KOPT-K1 (cell line): ENCODE measurements at regions not wholly inside any gene's neighbourhood (a gene's known extent, or its start where the extent isn't known, plus 50 kb on each side); places are given as distances from the start of the nearest gene placed in this dataset.
"Not testable (repeated sequence)": the region's sequence is repeated elsewhere in the genome, so short reads cannot be mapped to it uniquely, and the experiment has no call there.

ENCODE experiments used
- H3K27ac ChIP-seq: fragments of 200-600 bp; sonication (generic); 2 replicates; pipeline ENCODE4 v1.5.1; 2016; ENCODE audit warnings: antibody characterized with exemption, mild to moderate bottlenecking, low read depth, low read length; ENCODE audit not compliant: poor library complexity, severe bottlenecking
- H3K36me3 ChIP-seq: fragments of 200-600 bp; sonication (generic); 2 replicates; pipeline ENCODE4 v1.5.1; 2017; ENCODE audit warnings: antibody characterized with exemption, mild to moderate bottlenecking, low read length, moderate library complexity; ENCODE audit not compliant: insufficient read depth
- H3K9me3 ChIP-seq: fragments of 200-600 bp; sonication (generic); 2 replicates; pipeline ENCODE4 v1.5.1; 2017; ENCODE audit warnings: antibody characterized with exemption, low read length, mild to moderate bottlenecking; ENCODE audit not compliant: insufficient read depth, poor library complexity, severe bottlenecking

DNA sequence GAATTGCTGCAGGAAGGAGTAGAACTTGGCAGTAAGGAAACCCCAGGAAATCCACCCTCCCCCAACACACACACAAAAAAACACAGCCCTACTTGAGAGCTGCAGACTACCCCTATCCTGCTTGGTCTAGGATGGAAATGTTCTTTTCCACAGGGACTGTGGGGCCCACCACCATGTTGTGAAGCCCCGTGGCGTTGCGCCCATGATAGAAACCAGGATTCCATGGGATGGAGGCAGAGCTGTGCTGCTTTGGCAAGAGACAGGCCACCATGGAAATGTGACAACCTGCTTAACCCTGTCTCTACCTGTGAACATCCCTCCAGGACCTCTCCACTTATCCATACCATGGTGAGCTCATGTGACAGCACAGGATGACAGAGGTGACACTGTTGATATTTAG, 121.1 kb upstream of the NGF start:
- Histone ChIP-seq H3K36me3 (no peaks in the 10 kb centered on the region), H3K27ac (no peak overlapping the region), H3K9me3 (no peaks in the 10 kb centered on the region)

DNA sequence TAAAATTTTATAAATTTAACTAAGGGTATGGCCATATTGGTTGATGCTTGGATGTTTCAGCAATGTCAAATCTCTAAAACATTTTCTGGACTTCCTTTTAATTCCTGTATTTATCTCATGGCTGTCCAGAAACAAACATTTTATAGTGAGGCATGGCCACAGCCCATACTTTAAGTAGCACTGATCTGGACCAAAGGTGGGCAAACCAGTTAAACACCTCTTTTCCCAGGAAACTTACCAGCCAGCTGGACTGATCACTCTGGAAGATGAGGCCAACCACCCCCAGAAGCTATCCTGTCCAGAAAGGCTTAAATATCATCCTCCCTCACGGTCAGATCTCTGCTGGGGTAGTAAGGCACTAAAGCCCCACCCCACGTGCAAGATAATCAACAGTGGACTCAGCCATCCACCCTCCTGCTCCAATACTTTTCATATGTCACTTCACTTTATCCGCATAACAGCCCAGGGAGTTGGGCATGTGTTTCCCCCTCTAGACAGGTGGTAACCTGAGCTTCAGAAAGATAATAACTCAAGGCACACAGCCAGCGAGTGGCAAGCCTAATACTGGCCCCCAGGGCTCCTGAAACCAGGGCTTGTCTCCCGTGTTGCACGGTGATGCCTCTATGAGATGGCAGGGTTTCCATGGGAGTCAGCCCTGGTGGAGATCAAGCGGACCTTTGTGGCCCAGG, 120.5 kb upstream of the NGF start:
- no peak overlapping the region for H3K27ac ChIP-seq
- no peaks in the 10 kb centered on the region for H3K36me3 ChIP-seq
- no peaks in the 10 kb centered on the region for H3K9me3 ChIP-seq

DNA sequence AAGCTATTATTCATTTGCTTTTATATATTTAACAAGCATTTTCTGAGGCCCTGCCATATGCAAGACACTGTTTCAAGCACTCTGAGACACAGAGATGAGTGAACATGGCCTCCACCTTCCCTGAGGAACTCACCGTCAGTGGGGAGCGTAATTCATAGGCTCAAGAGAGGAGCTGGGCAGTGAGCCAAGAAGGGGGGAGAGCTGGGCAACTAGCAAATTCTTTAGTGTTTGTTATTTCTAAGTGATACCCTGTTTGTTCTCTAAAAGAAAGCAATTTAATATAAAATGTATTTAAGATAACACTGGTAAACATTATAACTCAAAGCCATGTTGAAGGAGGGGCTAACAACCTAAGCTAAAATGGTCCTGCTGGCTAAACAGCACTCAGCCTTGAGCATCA, 119.2 kb upstream of the NGF start:
- Histone ChIP-seq H3K9me3 (no peaks in the 10 kb centered on the region), H3K36me3 (no peaks in the 10 kb centered on the region), H3K27ac (no peak overlapping the region)

DNA sequence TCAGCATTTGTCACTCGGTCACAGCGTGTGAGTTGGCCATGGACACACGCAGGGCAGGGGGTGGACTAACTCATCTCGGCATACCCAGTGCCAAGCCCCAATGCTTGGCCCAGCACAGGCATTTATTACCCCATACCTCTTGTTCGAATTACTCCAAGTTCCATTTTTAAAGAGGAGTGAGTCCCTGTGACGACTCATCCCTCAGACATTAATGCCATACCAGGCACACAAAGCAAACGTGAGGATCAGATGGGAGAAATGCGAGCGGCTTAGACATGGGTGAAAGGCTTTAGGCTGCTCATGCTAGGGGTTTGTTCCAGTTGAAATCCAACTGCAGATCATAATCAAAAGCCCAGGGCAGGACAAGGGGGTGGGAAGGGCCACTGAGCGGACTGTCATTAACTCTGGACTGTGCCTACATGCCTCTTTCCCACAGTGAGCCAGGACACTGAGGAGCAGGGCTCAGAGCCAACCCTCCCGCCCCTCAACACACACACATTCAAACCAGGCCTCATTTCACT, 118.5 kb upstream of the NGF start:
- Histone ChIP-seq H3K27ac (no peak overlapping the region), H3K36me3 (no peaks in the 10 kb centered on the region), H3K9me3 (no peaks in the 10 kb centered on the region)

DNA sequence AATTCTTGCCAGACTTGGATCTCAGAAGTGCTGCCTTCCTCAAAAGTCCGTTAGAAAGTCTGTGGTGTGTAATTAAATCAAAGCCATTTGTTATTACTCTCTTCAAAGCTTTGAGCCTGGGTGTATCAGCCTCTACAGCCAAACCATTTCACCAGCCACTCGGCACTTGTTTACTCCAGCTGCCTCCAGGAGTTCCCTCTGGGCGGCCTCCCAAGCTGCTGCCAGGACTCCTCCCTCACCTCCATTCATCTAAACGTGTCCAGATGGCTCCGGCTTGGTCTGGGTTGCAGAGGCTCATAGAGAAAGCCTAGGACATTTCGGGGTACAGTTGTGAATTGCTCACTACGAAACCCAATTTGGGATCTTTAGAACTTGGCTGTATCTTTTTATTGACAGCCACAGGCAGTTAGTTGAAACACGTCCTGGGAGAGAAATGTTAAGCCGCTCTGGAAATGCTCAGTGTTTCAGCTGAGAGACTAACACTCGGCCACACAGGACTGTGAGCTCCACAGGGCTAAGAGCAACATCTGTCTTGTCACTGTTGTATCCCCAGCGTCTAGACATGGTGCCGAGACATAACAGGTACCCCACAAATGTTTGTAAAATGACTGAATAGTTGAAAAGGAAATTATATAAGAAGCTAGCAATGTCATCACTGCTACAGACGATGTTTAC, 116.9 kb upstream of the NGF start:
- Histone ChIP-seq H3K9me3 (no peaks in the 10 kb centered on the region), H3K36me3 (no peaks in the 10 kb centered on the region), H3K27ac (no peak overlapping the region)

DNA sequence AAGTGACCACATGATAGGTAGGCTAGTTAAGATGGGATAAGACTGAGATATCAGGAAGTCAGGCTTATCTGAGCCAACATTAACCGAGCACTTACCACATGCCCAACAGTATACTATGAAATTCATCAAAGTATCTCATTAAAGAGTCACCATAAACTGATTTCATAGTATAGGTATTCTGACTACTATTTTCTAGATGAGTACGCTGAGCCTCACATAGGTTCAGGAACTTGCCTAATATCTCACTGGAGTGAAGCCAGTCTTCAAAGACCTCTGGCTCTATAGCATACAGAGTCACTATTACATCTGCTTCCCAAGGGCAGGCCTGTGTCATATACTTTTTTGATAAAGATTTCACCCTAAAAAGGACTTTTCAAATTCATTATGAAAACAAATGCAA, 115.6 kb upstream of the NGF start:
- Histone ChIP-seq H3K36me3 (no peaks in the 10 kb centered on the region), H3K9me3 (no peaks in the 10 kb centered on the region), H3K27ac (no peak overlapping the region)

DNA sequence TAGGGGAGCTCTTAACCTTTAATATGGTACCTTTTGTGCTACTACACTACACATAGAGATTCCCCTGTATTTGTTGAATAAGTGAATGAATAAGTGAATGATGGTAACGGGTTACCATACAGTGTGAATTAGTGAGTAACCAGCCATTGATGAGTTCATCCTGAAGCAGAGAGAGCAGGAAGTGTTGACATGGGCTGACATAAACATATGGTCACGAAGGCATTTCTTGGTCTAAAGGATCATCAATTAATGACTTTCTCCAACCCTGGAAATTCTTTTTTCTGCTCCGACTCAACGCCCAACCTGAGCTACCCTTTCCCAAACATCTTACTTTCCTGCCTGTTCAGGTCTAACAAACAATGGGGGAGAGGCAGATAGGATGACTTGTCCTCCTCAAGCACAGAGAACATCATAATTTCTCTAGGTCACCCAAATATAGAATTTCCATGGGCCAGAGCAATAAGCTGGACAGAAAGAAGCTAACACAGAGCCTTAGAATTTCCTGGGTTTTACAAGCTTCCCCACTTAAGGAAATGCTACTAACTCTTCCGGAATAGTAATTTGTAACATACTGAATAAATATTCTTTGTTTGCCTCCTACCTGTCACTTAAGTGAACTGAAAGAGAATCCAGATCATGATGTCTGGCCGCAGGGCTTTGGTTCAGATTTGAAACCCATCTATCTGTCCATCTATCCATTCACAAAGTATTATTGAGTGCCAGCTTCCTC, 114.7 kb upstream of the NGF start:
- no peaks in the 10 kb centered on the region for H3K36me3 ChIP-seq
- H3K9me3 ChIP-seq: no peaks in the 10 kb centered on the region
- no peak overlapping the region for H3K27ac ChIP-seq

DNA sequence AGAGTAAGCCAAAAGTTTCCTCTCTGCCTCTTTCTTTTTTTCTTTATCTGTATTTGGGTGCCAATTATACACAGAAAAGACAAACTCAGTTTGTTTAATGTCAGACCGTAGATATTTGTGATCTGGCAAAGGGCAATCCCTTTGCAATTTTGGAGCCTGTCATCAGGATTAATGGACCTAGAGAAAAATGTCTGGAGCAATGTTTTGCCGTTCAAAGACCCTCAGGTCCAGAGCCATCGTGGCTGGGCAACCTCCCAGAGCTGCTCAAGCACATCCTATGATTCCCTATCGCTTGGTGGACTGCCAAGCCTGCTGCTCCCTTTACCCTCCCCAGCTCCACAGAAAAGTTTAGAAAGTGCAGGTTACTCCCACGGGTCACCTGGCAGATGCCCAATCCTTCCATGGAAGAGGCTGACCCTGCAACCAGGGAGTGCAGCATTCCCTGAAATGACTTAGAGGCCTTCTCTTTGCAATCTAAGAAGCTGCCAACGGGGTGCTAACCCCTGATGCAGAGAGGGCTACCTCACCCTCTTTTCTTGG, 112.5 kb upstream of the NGF start:
- Histone ChIP-seq H3K27ac (no peak overlapping the region), H3K9me3 (no peaks in the 10 kb centered on the region), H3K36me3 (no peaks in the 10 kb centered on the region)

DNA sequence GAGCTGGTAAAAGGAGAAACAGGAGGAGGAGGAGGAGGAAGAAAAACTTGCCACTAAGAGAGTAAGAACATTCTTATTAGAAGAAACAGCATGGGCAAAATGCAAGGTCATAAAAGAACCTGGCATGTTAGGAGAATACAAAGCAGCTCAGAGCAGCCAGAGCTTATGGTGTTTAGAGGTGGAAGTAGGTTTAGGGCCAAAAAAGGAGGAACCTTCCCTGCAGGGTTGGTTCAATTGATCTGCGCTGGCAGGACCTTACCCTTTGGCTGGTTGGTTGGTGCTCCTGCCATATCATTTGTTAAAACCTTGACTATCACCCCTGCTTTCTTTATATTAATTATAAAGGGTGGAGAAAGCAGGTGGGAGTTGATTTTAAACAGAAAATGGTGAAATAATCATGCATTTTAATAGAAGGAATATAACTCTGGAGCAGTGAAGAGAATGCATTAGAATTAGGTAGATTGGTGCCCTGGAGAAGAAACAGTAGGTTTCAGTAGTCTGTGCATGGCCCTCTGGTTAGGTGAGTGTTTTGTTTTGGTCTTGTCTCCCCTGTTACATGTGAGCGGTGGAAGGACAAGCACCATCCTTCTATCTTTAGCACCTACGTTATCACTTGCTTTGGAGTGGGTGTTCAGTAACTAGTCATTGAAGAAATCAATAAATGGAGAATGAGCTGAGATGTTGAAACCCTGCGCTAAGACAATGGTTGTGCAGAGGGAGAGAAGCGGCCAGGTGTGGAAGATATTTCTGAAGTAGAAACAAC, 110.4 kb upstream of the NGF start:
- H3K36me3 ChIP-seq: no peaks in the 10 kb centered on the region
- no peak overlapping the region for H3K27ac ChIP-seq
- no peaks in the 10 kb centered on the region for H3K9me3 ChIP-seq

DNA sequence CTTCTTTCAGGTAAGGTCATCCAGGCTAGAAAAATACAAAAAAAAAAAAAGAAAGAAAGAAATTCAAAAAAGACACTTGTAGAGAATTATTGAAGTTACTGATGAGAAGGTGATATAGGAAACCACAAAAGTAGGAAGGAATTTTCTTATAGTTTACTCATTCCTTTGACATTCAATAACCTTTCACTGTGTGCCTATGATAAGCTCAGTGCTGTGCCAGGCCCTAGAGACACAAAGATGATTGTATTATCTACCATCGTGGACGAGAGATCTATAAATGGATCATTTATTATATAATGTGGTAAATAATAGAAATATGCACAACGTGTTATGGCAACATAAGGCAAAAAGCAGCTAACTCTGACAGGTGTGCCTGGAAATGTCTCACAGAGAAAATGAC, 109.6 kb upstream of the NGF start:
- H3K9me3 ChIP-seq: no peaks in the 10 kb centered on the region
- no peaks in the 10 kb centered on the region for H3K36me3 ChIP-seq
- no peak overlapping the region for H3K27ac ChIP-seq

DNA sequence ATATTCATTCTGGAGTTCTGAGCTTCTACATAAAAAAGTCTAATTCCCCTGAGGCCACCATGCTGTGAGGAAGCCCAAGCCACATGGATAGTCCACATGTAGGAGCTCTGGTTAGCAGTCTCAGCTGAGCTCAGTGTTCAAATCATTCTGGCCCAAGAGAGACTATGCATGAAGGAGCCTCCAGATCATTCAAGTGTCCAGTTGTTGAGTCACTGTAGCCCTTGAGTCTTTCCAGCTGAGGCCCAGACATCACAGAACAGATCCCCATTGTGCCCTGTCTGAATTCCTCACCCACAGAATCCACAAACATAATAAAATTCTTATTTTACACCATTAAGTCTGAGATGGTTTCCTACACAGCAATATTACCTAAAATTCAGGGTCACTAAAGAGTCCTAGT, 107.0 kb upstream of the NGF start:
- H3K27ac ChIP-seq: no peak overlapping the region
- no peaks in the 10 kb centered on the region for H3K36me3 ChIP-seq
- no peaks in the 10 kb centered on the region for H3K9me3 ChIP-seq

DNA sequence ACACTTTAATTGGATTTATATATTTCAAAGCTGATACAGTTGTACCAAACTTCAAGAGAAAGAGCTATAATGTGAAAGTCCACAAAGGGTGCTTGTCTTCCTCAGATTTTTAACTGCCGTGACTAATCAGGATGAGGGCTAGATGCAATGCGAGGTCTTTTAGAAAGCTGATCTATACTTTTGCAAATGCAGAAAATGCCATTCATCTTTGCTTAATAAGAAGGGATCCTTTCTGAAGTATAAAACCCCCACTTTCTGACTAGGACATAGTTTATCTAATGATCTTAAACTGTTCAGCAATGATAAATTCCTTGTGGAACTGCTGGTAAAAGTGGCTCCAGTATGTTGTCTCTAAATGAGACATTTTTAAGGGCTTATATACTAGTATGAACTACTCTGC, 102.7 kb upstream of the NGF start:
- H3K9me3 ChIP-seq: no peaks in the 10 kb centered on the region
- H3K36me3 ChIP-seq: no peaks in the 10 kb centered on the region
- H3K27ac ChIP-seq: no peak overlapping the region

DNA sequence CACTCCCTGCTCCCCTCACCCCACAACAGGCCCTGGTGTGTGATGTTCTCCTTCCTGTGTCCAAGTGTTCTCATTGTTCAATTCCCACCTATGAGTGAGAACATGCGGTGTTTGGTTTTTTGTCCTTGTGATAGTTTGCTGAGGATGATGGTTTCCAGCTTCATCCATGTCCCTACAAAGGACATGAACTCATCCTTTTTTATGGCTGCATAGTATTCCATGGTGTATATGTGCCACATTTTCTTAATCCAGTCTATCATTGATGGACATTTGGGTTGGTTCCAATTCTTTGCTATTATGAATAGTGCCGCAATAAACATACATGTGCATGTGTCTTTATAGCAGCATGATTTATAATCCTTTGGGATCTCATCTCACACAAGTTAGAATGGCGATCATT, 101.5 kb upstream of the NGF start:
- not testable (repeated sequence) for H3K36me3 ChIP-seq, H3K9me3 ChIP-seq, H3K27ac ChIP-seq

DNA sequence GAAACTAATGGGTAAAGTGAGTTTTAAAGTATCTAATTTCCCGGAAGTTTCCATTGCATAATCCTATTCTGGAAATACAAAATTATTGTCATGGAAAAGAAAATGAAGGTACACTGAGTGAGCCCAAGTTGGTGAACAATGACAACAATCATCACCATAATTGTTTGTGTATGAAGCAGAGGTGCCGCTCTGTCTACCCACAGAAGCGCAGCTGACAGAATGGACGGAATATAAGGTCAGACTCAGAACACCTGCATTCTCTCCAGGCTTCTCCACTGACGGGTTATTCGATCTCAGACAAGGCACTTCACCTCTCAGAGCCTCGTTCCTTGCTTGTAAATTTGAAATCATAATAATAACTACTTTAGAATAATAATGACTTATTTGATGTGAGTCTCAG, 99.1 kb upstream of the NGF start:
- Histone ChIP-seq H3K36me3 (no peaks in the 10 kb centered on the region), H3K27ac (no peak overlapping the region), H3K9me3 (no peaks in the 10 kb centered on the region)

DNA sequence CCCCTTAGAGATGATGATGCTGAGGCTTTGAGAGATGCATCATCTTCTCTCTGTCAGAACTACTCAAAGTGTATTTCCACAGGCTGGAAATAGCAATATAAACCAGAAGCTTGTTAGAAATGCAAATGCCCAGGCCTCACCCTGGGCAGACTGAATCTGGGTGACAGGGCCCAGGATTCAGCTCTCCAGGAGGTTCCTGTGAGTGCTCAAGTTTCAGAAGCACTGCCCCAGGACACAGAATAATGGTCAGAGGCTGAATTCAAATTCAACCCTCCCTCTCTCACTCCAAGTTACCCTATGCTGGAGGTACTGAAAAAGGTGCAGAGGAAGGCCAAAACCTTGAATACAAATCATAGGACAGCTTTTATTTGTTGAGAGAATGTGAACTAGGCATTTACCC, 98.5 kb upstream of the NGF start:
- Histone ChIP-seq H3K9me3 (no peaks in the 10 kb centered on the region), H3K27ac (no peak overlapping the region), H3K36me3 (no peaks in the 10 kb centered on the region)
